HEK293T (cell line): ENCODE measurements at regions not wholly inside any gene's neighbourhood (a gene's known extent, or its start where the extent isn't known, plus 50 kb on each side); places are given as distances from the start of the nearest gene placed in this dataset.

Experiments used
- BHLHE40 ChIP-seq: fragments of 450-650 bp; IDR thresholded peaks from 2 replicates; pipeline ENCODE4 v1.6.1; 2016; ENCODE audit warnings: mild to moderate bottlenecking, moderate library complexity, borderline replicate concordance
- ELF4 ChIP-seq: fragments of 450-650 bp; IDR thresholded peaks from 2 replicates; pipeline ENCODE4 v1.6.1; 2017; ENCODE audit warnings: antibody characterized with exemption
- FOXA1 ChIP-seq: fragments of 450-650 bp; IDR thresholded peaks from 2 replicates; pipeline ENCODE4 v1.6.1; 2016; ENCODE audit warnings: mild to moderate bottlenecking
- FOXK2 ChIP-seq: fragments of 450-650 bp; IDR thresholded peaks from 2 replicates; pipeline ENCODE4 v1.6.1; 2016; ENCODE audit warnings: mild to moderate bottlenecking
- FOXM1 ChIP-seq: fragments of 450-650 bp; IDR thresholded peaks from 2 replicates; pipeline ENCODE4 v1.6.1; 2017; ENCODE audit warnings: mild to moderate bottlenecking, borderline replicate concordance
- SP1 ChIP-seq: fragments of 450-650 bp; IDR thresholded peaks from 2 replicates; pipeline ENCODE4 v1.6.1; 2017
- SUZ12 ChIP-seq: fragments of 450-650 bp; IDR thresholded peaks from 2 replicates; pipeline ENCODE4 v1.6.1; 2016; ENCODE audit warnings: mild to moderate bottlenecking
- TARDBP ChIP-seq: fragments of 450-650 bp; IDR thresholded peaks from 2 replicates; pipeline ENCODE4 v1.6.1; 2016
- TF ChIP-seq, protein P1 (sequence below): fragments of 450-650 bp; IDR thresholded peaks from 2 replicates; pipeline ENCODE4 v1.6.1; 2016

DNA sequence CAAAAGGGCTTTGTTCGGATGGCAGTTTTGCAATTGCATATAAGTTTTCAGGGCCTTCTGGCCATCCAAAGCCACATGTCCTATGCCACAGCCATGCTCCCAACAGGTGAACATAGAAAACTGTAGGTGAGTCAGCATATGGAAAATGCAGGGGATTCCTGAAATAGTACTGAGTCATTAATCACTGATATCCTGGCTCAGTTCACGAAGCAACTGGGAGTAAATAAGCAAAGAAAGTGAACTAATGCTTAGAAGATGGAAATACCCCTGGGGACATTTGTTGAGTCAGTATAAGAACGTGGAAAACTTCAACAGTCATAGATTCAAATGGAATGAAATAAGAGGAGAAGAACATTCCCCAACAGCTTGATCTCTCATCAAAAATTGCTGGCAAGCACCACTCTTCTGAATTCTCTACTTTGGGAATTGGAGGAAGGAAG is 148.9 kb upstream of the RUNX1 start:
- TF ChIP-seq FOXM1 (no peak), TARDBP (no peak), FOXK2 (no peak), SP1 (no peak), BHLHE40 (no peak), FOXA1 (no peak), ELF4 (no peak), SUZ12 (no peak)
- TF ChIP-seq, protein P1, sequence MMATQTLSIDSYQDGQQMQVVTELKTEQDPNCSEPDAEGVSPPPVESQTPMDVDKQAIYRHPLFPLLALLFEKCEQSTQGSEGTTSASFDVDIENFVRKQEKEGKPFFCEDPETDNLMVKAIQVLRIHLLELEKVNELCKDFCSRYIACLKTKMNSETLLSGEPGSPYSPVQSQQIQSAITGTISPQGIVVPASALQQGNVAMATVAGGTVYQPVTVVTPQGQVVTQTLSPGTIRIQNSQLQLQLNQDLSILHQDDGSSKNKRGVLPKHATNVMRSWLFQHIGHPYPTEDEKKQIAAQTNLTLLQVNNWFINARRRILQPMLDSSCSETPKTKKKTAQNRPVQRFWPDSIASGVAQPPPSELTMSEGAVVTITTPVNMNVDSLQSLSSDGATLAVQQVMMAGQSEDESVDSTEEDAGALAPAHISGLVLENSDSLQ, result no peak
